ENCODE measurements at regions not wholly inside any gene's neighbourhood (a gene's known extent, or its start where the extent isn't known, plus 50 kb on each side); places are given as distances from the start of the nearest gene placed in this dataset.

- Histone ChIP-seq H2BK15ac (ENCODE audit: low read depth, low read length) (no peak overlapping the region), H4K91ac (ENCODE audit: insufficient read length, low read depth, low read length) (no peak overlapping the region), H3K79me2 (ENCODE audit: insufficient read depth, low read length) (no peaks in the 10 kb centered on the region), H3K9ac (ENCODE audit: extremely low read depth, insufficient read length, low read length) (no peak overlapping the region), H3K4me2 (ENCODE audit: insufficient read depth, insufficient read length, low read length) (no peak overlapping the region), H3T11ph (ENCODE audit: low read length) (no peak overlapping the region), H3K4me1 (ENCODE audit: insufficient read depth, low read length) (peaks cover 13% of the 10 kb centered on the region; the same call in 1 of the 2 replicates), H3K18ac (ENCODE audit: insufficient read length, low read depth, low read length) (no peak overlapping the region), H3K27ac (ENCODE audit: insufficient read length, low read depth, low read length) (no peak overlapping the region), H3K14ac (ENCODE audit: insufficient read depth, low read length) (no peak overlapping the region; the same call in 1 of the 2 replicates), H3K9me3 (ENCODE audit: control insufficient read depth, low read depth, low read length) (no peaks in the 10 kb centered on the region), H4K5ac (ENCODE audit: insufficient read length, low read depth, low read length) (no peak overlapping the region), H2BK20ac (ENCODE audit: low read depth, low read length, poor library complexity, severe bottlenecking) (no peak overlapping the region), H2BK12ac (ENCODE audit: insufficient read length, low read depth, low read length) (no peak overlapping the region), H3K56ac (ENCODE audit: insufficient read length, low read depth, low read length) (no peak overlapping the region), H3K23me2 (ENCODE audit: insufficient read length, low read depth, low read length, poor library complexity, severe bottlenecking) (no peaks in the 10 kb centered on the region), H4K8ac (replicated peaks; ENCODE audit: insufficient read length, low read depth, low read length) (no peak overlapping the region), H2AFZ (ENCODE audit: low read length) (no peak overlapping the region), H3K79me1 (ENCODE audit: insufficient read depth, low read depth, low read length, poor library complexity, severe bottlenecking) (no peaks in the 10 kb centered on the region), H3K27me3 (ENCODE audit: insufficient read depth, low read length) (no peaks in the 10 kb centered on the region), H2AK5ac (ENCODE audit: insufficient read length, low read length) (no peak overlapping the region), H2BK120ac (ENCODE audit: low read depth, low read length, poor library complexity, severe bottlenecking) (no peak overlapping the region), H3K23ac (ENCODE audit: insufficient read length, low read depth, low read length) (no peak overlapping the region), H4K20me1 (ENCODE audit: control insufficient read depth, insufficient read depth, insufficient read length) (no peaks in the 10 kb centered on the region), H3K4ac (ENCODE audit: low read depth, low read length) (no peak overlapping the region), H2BK5ac (ENCODE audit: insufficient read length, low read length) (no peak overlapping the region)
- WGBS (ENCODE audit: extremely low coverage, insufficient read length, low lambda C conversion rate) = no CpG with 5 or more reads among the region's 6 CpGs
- no peak for TF ChIP-seq CTCF (conservative IDR thresholded peaks at IDR 0.05)
- DNase-seq = no peak
- Mint-ChIP-seq H3K36me3 (ENCODE audit: insufficient read depth in 1 of 3, low read depth in 3 of 3) (no peaks in the 10 kb centered on the region), H3K27ac (no peak overlapping the region; a peak in 1 of 7 replicates), H3K9me3 (no peaks in the 10 kb centered on the region), H3K27me3 (ENCODE audit: low read depth) (no peaks in the 10 kb centered on the region; the same call in none of the 2 replicates), H3K4me1 (peaks cover 45 to 47% of the 10 kb centered on the region in 2 experiments), H3K4me3 (no peak overlapping the region)
Measured at GRCh38 chr19:28582344-28582743, 630.6 kb downstream of the UQCRFS1 start.
